HepG2 (cell line): ENCODE measurements at regions not wholly inside any gene's neighbourhood (a gene's known extent, or its start where the extent isn't known, plus 50 kb on each side); places are given as distances from the start of the nearest gene placed in this dataset.

Source experiments
- ATF6 ChIP-seq: sonication (generic); formaldehyde crosslinking; conservative IDR thresholded peaks from 2 replicates; pipeline ENCODE4 v1.4.0; 2020; ENCODE audit warnings: missing genetic modification reagents
- EHMT2 ChIP-seq: fragments of 200-600 bp; sonication (generic); IDR thresholded peaks from 2 replicates; pipeline ENCODE4 v1.7.0; 2017; ENCODE audit warnings: antibody characterized with exemption, low read depth, low read length, borderline replicate concordance
- KAT8 ChIP-seq: IDR thresholded peaks from 2 replicates; pipeline ENCODE4 v1.6.1; 2016; ENCODE audit warnings: missing genetic modification reagents, missing compliant biosample characterization
- KLF15 ChIP-seq: sonication (generic); formaldehyde crosslinking; IDR thresholded peaks from 2 replicates; pipeline ENCODE4 v1.8.1; 2023; ENCODE audit warnings: borderline replicate concordance, mild to moderate bottlenecking, inconsistent platforms, missing genetic modification reagents, mixed read lengths
- MXD4 ChIP-seq: IDR thresholded peaks from 2 replicates; pipeline ENCODE4 v1.6.1; 2016; ENCODE audit warnings: mild to moderate bottlenecking, missing biosample characterization, missing genetic modification reagents
- NFE2L2 ChIP-seq: fragments of 150-350 bp; IDR thresholded peaks from 2 replicates; pipeline ENCODE4 v1.6.1; 2014; ENCODE audit warnings: low read length
- PHF21A ChIP-seq: sonication (generic); formaldehyde crosslinking; IDR thresholded peaks from 2 replicates; pipeline ENCODE4 v1.5.0; 2020; ENCODE audit warnings: mild to moderate bottlenecking, missing genetic modification reagents
- ZBTB21 ChIP-seq: sonication (generic); formaldehyde crosslinking; IDR thresholded peaks from 2 replicates; pipeline ENCODE4 v1.4.0; 2020; ENCODE audit warnings: missing genetic modification reagents
- ZFP36 ChIP-seq: fragments of 150-350 bp; IDR thresholded peaks from 2 replicates; pipeline ENCODE4 v1.6.1; 2018; ENCODE audit warnings: borderline replicate concordance, low read length, low read depth; ENCODE audit not compliant: partially characterized antibody
- ZSCAN31 ChIP-seq: sonication (generic); formaldehyde crosslinking; IDR thresholded peaks from 2 replicates; pipeline ENCODE4 v1.5.0; 2020; ENCODE audit warnings: low read depth, mild to moderate bottlenecking, missing genetic modification reagents
- TF ChIP-seq, protein P1 (sequence below): sonication (generic); formaldehyde crosslinking; IDR thresholded peaks from 2 replicates; pipeline ENCODE4 v1.4.0; 2020; ENCODE audit warnings: missing genetic modification reagents, borderline replicate concordance
- TF ChIP-seq, protein P2 (sequence below): sonication (generic); formaldehyde crosslinking; IDR thresholded peaks from 2 replicates; pipeline ENCODE4 v1.5.1; 2020; ENCODE audit warnings: missing genetic modification reagents, mild to moderate bottlenecking, borderline replicate concordance

DNA sequence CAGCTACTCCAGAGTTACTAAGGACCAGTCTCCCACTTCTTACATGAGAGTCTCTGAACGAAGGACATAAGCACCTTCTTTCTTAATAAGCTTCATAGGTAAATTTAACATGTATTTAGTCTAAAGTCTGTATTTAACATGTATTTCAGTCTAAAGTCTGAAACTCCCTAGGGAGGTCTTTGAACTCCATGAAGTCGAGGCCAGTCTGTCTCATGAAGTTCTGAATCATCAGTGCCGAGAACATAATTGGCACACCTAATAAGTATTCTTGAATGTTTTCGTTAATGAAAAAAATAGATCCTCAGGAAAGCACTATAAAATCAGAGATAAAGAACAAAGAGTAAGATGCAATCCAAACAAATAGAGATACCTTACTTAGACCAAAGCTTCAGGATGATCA lies 945.5 kb downstream of the TTLL7 start (continued):
- no peak for TF ChIP-seq ATF6 (CRISPR knock-in tag)
- no peak for TF ChIP-seq KLF15 (CRISPR knock-in tag)
- TF ChIP-seq ZBTB21 = no peak
- TF ChIP-seq PHF21A (CRISPR knock-in tag) = no peak
- TF ChIP-seq KAT8 (CRISPR knock-in tag) = no peak
- TF ChIP-seq MXD4 (CRISPR knock-in tag) = no peak
- TF ChIP-seq, protein P1, sequence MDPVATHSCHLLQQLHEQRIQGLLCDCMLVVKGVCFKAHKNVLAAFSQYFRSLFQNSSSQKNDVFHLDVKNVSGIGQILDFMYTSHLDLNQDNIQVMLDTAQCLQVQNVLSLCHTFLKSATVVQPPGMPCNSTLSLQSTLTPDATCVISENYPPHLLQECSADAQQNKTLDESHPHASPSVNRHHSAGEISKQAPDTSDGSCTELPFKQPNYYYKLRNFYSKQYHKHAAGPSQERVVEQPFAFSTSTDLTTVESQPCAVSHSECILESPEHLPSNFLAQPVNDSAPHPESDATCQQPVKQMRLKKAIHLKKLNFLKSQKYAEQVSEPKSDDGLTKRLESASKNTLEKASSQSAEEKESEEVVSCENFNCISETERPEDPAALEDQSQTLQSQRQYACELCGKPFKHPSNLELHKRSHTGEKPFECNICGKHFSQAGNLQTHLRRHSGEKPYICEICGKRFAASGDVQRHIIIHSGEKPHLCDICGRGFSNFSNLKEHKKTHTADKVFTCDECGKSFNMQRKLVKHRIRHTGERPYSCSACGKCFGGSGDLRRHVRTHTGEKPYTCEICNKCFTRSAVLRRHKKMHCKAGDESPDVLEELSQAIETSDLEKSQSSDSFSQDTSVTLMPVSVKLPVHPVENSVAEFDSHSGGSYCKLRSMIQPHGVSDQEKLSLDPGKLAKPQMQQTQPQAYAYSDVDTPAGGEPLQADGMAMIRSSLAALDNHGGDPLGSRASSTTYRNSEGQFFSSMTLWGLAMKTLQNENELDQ = no peak
- TF ChIP-seq NFE2L2 = no peak
- TF ChIP-seq ZSCAN31 (CRISPR knock-in tag) = no peak
- TF ChIP-seq ZFP36 = no peak
- TF ChIP-seq, protein P2, sequence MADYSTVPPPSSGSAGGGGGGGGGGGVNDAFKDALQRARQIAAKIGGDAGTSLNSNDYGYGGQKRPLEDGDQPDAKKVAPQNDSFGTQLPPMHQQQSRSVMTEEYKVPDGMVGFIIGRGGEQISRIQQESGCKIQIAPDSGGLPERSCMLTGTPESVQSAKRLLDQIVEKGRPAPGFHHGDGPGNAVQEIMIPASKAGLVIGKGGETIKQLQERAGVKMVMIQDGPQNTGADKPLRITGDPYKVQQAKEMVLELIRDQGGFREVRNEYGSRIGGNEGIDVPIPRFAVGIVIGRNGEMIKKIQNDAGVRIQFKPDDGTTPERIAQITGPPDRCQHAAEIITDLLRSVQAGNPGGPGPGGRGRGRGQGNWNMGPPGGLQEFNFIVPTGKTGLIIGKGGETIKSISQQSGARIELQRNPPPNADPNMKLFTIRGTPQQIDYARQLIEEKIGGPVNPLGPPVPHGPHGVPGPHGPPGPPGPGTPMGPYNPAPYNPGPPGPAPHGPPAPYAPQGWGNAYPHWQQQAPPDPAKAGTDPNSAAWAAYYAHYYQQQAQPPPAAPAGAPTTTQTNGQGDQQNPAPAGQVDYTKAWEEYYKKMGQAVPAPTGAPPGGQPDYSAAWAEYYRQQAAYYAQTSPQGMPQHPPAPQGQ (CRISPR knock-in tag) = no peak
- TF ChIP-seq EHMT2 = no peak
